GM12875 (cell line): ENCODE measurements at regions not wholly inside any gene's neighbourhood (a gene's known extent, or its start where the extent isn't known, plus 50 kb on each side); places are given as distances from the start of the nearest gene placed in this dataset.

Source experiments
- H3K4me3 ChIP-seq: one replicate; pipeline ENCODE4 v1.5.1; 2011; ENCODE audit warnings: low read depth, low read length, control low read depth
- TF ChIP-seq, protein P1 (sequence below): IDR thresholded peaks from 2 replicates; pipeline ENCODE4 v1.5.1; 2011; ENCODE audit warnings: low read depth, mild to moderate bottlenecking, control low read depth, inconsistent platforms, low read length, moderate library complexity, borderline replicate concordance; ENCODE audit not compliant: insufficient read depth

DNA sequence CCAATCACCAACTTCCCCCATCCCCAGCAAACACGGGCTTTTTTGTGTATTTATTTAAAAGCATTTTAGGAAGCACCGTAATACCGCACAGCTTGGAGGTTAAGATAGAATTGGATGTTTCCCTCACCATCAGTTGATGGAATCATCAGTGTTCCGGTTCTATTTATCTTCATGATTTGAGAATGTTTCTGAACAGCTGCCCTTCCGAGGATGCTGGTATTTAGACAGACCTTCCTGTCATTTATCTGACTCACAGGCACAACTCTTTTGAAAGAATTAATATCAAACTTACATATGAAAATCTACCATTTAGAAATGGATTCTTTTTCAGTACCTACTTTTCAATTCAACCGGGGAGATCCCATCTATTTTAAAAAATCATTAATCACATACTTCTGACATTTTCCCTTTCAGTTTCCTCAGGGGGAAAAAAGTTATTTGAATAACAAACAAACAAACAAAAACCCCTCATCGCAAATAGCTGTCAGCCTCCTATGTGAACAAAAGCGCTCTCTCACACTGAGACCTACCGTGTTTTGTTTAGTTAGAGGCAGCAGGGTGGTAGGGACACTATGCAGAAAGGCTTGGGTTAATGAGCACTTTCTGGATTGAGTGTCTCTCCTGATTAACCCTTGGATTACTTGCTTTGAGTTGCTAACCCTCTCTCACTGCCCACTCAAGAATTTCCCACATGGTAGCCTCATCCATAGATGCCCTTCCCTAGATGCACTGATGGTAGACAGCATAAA, 189.3 kb downstream of the TM9SF2 start:
- no peak overlapping the region for H3K4me3 ChIP-seq

DNA sequence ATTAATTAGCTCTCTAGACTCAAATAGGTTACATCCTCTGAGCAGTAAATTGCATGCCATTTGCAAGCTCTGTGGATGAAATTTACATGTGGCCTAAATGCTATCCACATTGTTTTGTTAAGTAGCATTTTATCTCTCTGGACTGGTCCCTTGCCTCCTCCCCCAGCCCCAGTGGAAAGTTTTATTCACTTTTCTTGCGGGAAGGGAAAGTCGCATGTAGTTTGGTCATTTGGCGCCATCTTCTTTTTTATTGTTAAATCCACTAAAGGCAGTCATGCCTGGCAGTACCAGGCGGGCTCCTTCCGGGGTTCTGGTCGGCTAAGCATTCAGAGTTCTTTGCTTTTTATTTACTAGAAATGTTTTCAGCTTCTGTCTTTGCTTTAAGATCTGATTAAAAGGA, 188.7 kb downstream of the TM9SF2 start:
- TF ChIP-seq, protein P1, sequence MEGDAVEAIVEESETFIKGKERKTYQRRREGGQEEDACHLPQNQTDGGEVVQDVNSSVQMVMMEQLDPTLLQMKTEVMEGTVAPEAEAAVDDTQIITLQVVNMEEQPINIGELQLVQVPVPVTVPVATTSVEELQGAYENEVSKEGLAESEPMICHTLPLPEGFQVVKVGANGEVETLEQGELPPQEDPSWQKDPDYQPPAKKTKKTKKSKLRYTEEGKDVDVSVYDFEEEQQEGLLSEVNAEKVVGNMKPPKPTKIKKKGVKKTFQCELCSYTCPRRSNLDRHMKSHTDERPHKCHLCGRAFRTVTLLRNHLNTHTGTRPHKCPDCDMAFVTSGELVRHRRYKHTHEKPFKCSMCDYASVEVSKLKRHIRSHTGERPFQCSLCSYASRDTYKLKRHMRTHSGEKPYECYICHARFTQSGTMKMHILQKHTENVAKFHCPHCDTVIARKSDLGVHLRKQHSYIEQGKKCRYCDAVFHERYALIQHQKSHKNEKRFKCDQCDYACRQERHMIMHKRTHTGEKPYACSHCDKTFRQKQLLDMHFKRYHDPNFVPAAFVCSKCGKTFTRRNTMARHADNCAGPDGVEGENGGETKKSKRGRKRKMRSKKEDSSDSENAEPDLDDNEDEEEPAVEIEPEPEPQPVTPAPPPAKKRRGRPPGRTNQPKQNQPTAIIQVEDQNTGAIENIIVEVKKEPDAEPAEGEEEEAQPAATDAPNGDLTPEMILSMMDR = no peak
- no peak overlapping the region for H3K4me3 ChIP-seq

More for the DNA sequence above, 189.3 kb downstream of the TM9SF2 start:
- TF ChIP-seq, protein P1 = no peak

DNA sequence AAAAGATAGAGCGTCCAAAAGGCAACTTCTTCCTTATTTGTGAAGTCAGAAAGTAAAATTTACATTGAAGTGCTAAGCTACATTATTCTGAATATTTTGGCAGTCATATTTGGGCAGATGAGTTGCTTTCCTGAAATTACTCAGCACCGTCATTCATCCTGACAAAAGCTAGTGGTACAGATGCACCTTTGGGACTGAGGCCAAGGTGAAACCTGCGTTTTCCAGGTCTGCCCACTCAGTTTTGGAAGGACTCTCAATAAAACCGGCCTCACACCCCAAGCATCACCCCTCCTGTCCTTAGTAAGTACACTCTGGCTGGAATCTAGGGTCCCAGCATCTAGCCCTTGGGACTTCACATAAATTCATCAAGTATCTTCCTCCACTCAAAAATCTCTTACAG, 187.5 kb downstream of the TM9SF2 start:
- H3K4me3 ChIP-seq = no peak overlapping the region
- TF ChIP-seq, protein P1 = no peak

DNA sequence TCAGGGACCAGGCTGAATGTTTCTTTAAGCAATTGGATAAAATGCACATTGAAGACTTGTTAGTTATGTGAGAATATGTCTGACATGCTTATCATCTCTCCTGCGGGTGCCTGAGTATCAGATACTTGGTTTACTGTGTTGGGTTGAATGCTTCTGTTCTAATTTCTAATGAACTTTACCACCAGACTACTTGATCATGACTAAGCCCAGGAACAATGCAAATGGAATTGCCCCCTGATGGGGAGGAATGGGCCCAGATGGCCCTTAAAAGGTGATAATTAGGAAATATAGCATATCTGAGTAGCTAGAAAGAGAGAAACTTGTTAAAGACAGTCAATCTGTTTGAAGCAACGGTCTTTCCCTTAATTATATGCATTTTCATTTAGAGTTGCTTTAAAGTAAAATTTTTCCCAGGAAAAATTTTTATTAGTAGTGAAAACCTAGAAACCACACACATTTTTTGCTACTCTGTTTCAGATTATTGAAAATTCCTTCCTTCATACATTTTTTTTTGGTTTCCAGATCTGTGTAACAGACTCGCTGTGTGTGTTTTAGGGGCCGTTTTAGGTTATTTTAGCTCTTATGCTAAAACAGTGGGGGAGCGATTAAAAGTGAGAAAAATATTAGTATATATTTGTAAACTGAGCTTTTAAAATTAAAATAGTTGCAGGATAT, 186.6 kb downstream of the TM9SF2 start:
- no peak overlapping the region for H3K4me3 ChIP-seq
- TF ChIP-seq, protein P1 = no peak

DNA sequence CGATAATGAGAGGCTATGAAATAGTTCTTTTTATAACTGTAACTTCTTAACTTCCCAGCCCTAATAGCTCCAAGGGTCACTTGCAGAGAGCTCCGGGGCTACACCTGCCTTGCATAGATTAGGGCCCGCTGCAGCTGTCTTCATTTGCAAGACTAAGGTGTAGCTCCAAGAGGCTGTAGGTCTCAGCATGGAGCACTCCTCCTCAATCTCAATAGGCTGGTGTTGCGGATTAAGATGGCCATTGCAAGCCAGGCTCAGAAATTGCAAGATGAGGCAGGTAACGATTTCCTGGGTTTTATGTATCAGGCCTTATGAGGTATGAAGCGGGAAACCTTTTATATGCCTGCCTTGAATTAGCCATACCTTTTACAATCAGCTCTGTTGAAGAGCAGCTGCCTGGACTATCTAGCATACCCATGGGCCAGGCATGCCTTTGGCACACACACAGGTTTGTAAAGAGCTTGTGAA, 185.7 kb downstream of the TM9SF2 start:
- TF ChIP-seq, protein P1 = no peak

DNA sequence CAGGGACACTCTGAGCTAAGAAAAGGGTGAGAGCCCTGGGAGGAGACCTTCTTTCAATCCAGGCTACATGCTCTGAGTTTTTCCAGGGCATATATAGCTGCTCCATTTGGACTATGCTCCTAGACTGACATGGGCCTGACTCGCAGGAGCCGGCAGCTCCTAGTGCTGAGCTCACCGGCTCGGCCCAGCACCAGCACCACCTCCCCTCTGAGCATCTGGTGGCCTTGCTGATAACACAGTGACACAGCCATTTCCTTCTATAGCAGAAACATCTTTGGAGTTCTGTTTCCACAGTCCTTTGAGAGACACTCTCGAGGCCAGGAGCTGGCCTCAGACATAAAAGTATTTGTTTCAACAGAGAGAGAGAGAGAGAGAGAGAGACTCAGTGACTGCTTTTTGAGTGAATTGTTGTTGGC, 184.9 kb downstream of the TM9SF2 start:
- TF ChIP-seq, protein P1 = no peak
- no peak overlapping the region for H3K4me3 ChIP-seq

More for the DNA sequence above, 185.7 kb downstream of the TM9SF2 start:
- H3K4me3 ChIP-seq = no peak overlapping the region
